PC-3 (cell line): ENCODE measurements at regions not wholly inside any gene's neighbourhood (a gene's known extent, or its start where the extent isn't known, plus 50 kb on each side); places are given as distances from the start of the nearest gene placed in this dataset.

Source experiments
- ATAC-seq: fragments of 200-7000 bp; cut with Tn5 transposase; 2 replicates; pipeline ENCODE4 v1.9.1; 2020; ENCODE audit warnings: mild to moderate bottlenecking, moderate library complexity
- BruUV-seq: library from RNA; stranded (reverse); fragments of 400-500 nt; replicated peaks from 2 replicates; lab custom pipeline; 2021; lab: Mats Ljungman, UMichigan
- CTCF ChIA-PET: fragments of 300-600 bp; sonication (Branson Sonifier 250); formaldehyde crosslinking; loops from one replicate; lab custom pipeline; 2022; ENCODE audit warnings: antibody characterized with exemption; lab: Charles Lee
- POLR2A ChIA-PET: fragments of 300-600 bp; sonication (Branson Sonifier 250); formaldehyde crosslinking; loops from one replicate; lab custom pipeline; 2022; ENCODE audit warnings: antibody characterized with exemption; ENCODE audit not compliant: unreplicated experiment; lab: Charles Lee
- DNase-seq: peaks from one replicate; pipeline ENCODE4 v3.0.0-alpha.2; 2015
- H2AFZ ChIP-seq: fragments of 300-600 bp; sonication (generic); 2 replicates; pipeline ENCODE4 v1.6.0; 2016; ENCODE audit warnings: antibody characterized with exemption, low read length
- H3F3A ChIP-seq: fragments of 300-600 bp; sonication (generic); one replicate; pipeline ENCODE4 v1.6.0; 2017; ENCODE audit warnings: antibody characterized with exemption, low read length, control low read depth, mild to moderate bottlenecking; ENCODE audit not compliant: unreplicated experiment
- H3K27ac ChIP-seq: fragments of 300-600 bp; sonication (generic); 2 replicates; pipeline ENCODE4 v1.5.1; 2016; ENCODE audit warnings: mild to moderate bottlenecking, low read length
- H3K27me3 ChIP-seq: fragments of 300-600 bp; sonication (generic); 2 replicates; pipeline ENCODE4 v1.6.1; 2016; ENCODE audit warnings: low read length, mixed read lengths
- H3K36me3 ChIP-seq: fragments of 300-600 bp; sonication (generic); 2 replicates; pipeline ENCODE4 v1.6.1; 2016; ENCODE audit warnings: low read depth, mixed run types, low read length, mixed read lengths
- H3K4me1 ChIP-seq: fragments of 300-600 bp; sonication (generic); 2 replicates; pipeline ENCODE4 v1.5.1; 2016; ENCODE audit warnings: low read length; ENCODE audit not compliant: insufficient read depth
- H3K4me2 ChIP-seq: fragments of 300-600 bp; sonication (generic); 2 replicates; pipeline ENCODE4 v1.6.0; 2016; ENCODE audit warnings: low read length
- H3K4me3 ChIP-seq: fragments of 300-600 bp; sonication (generic); 2 replicates; pipeline ENCODE4 v1.5.1; 2016; ENCODE audit warnings: mild to moderate bottlenecking, low read length, mixed read lengths
- H3K79me2 ChIP-seq: fragments of 300-600 bp; sonication (generic); 2 replicates; pipeline ENCODE4 v1.6.1; 2017; ENCODE audit warnings: low read length, mixed read lengths
- H3K9ac ChIP-seq: fragments of 300-600 bp; sonication (generic); 2 replicates; pipeline ENCODE4 v1.6.0; 2016; ENCODE audit warnings: mild to moderate bottlenecking, low read length
- H3K9me2 ChIP-seq: fragments of 300-600 bp; sonication (generic); replicated peaks from 2 replicates; pipeline ENCODE4 v1.6.1; 2016; ENCODE audit warnings: mixed run types, low read length, mixed read lengths
- H3K9me3 ChIP-seq: fragments of 300-600 bp; sonication (generic); 2 replicates; pipeline ENCODE4 v1.6.1; 2016; ENCODE audit warnings: low read length, mixed read lengths
- H4K20me1 ChIP-seq: fragments of 300-600 bp; sonication (generic); 2 replicates; pipeline ENCODE4 v1.6.1; 2016; ENCODE audit warnings: low read length, mixed read lengths
- CTCF ChIP-seq: fragments of 300-600 bp; sonication (generic); conservative IDR thresholded peaks from 2 replicates; pipeline ENCODE4 v1.5.1; 2017; ENCODE audit warnings: antibody characterized with exemption, low read depth, mild to moderate bottlenecking, low read length
- EZH2 ChIP-seq: fragments of 300-600 bp; sonication (generic); IDR thresholded peaks from one replicate; pipeline ENCODE4 v1.6.1; 2017; ENCODE audit warnings: antibody characterized with exemption, mild to moderate bottlenecking, low read length; ENCODE audit not compliant: unreplicated experiment
- EZH2phosphoT487 ChIP-seq: fragments of 300-600 bp; sonication (generic); IDR thresholded peaks from 2 replicates; pipeline ENCODE4 v1.6.1; 2018; ENCODE audit warnings: mild to moderate bottlenecking, antibody characterized with exemption, low read length, borderline replicate concordance
- intact Hi-C: fragments of 100-400 bp; cut with micrococcal nuclease; formaldehyde crosslinking; loops from 2 replicates; pipeline ENCODE4 v1.9.0; 2023

GRCh38 chr11:70820311-70820710 lies 422.0 kb downstream of the CTTN start:
- intact Hi-C loops, result no loop called here
- H3K4me2 ChIP-seq, result no peak overlapping the region
- DNase-seq, result no peak

GRCh38 chr11:70820712-70821111 lies 422.4 kb downstream of the CTTN start:
- no peaks in the 10 kb centered on the region for H3K9me3 ChIP-seq
- H3K4me2 ChIP-seq, result no peak overlapping the region
- no peak for DNase-seq
- H3K4me1 ChIP-seq, result no peaks in the 10 kb centered on the region
- no peak overlapping the region for H3K4me3 ChIP-seq
- no peaks in the 10 kb centered on the region for H3K9me2 ChIP-seq
- no TSS peak for BruUV-seq
- no peak for ATAC-seq
- ChIA-PET CTCF (no interaction called here), POLR2A (no interaction called here)
- H3K79me2 ChIP-seq, result no peaks in the 10 kb centered on the region
- H3F3A ChIP-seq, result no peaks in the 10 kb centered on the region
- H3K36me3 ChIP-seq, result no peaks in the 10 kb centered on the region
- intact Hi-C loops, result no loop called here
- no peaks in the 10 kb centered on the region for H4K20me1 ChIP-seq
- H3K27me3 ChIP-seq, result no peaks in the 10 kb centered on the region
- H2AFZ ChIP-seq, result no peak overlapping the region
- H3K9ac ChIP-seq, result no peak overlapping the region
- no peak for TF ChIP-seq EZH2
- TF ChIP-seq EZH2phosphoT487, result no peak
- TF ChIP-seq CTCF, result no peak
- H3K27ac ChIP-seq, result no peak overlapping the region

More at GRCh38 chr11:70820311-70820710, 422.0 kb downstream of the CTTN start:
- Histone ChIP-seq H3K4me3 (no peak overlapping the region), H3K9me2 (no peaks in the 10 kb centered on the region), H4K20me1 (no peaks in the 10 kb centered on the region), H3K9ac (no peak overlapping the region), H3K36me3 (no peaks in the 10 kb centered on the region), H2AFZ (no peak overlapping the region), H3K27me3 (no peaks in the 10 kb centered on the region), H3K79me2 (no peaks in the 10 kb centered on the region), H3K27ac (no peak overlapping the region), H3K4me1 (no peaks in the 10 kb centered on the region), H3K9me3 (no peaks in the 10 kb centered on the region), H3F3A (no peaks in the 10 kb centered on the region)
- ATAC-seq, result no peak
- CTCF ChIA-PET, result no interaction called here
- POLR2A ChIA-PET, result no interaction called here
- TF ChIP-seq EZH2phosphoT487, result no peak
- TF ChIP-seq EZH2, result no peak
- TF ChIP-seq CTCF, result no peak
- no TSS peak for BruUV-seq

GRCh38 chr11:70823771-70824170 lies 425.4 kb downstream of the CTTN start:
- H4K20me1 ChIP-seq, result no peaks in the 10 kb centered on the region
- no TSS peak for BruUV-seq
- no peaks in the 10 kb centered on the region for H3K79me2 ChIP-seq
- CTCF ChIA-PET, result no interaction called here
- intact Hi-C loops, result no loop called here
- TF ChIP-seq EZH2phosphoT487 (no peak), EZH2 (no peak), CTCF (no peak)
- no peak overlapping the region for H3K4me2 ChIP-seq
- DNase-seq (no peak), ATAC-seq (no peak)
- H3F3A ChIP-seq, result no peaks in the 10 kb centered on the region
- no peaks in the 10 kb centered on the region for H3K27me3 ChIP-seq
- H3K36me3 ChIP-seq, result no peaks in the 10 kb centered on the region
- H3K27ac ChIP-seq, result no peak overlapping the region
- H3K4me1 ChIP-seq, result no peaks in the 10 kb centered on the region
- H3K9me3 ChIP-seq, result no peaks in the 10 kb centered on the region
- H3K9me2 ChIP-seq, result no peaks in the 10 kb centered on the region
- no peak overlapping the region for H2AFZ ChIP-seq
- POLR2A ChIA-PET, result no interaction called here
- no peak overlapping the region for H3K4me3 ChIP-seq
- H3K9ac ChIP-seq, result no peak overlapping the region
